CD4-positive, alpha-beta T cell treated with Interleukin-1 beta for 1 hour (primary cell): ENCODE measurements at regions not wholly inside any gene's neighbourhood (a gene's known extent, or its start where the extent isn't known, plus 50 kb on each side); places are given as distances from the start of the nearest gene placed in this dataset.

Source experiments
- DNase-seq, 2 donors: peaks; one replicate each; pipeline ENCODE4 v3.0.0-alpha.2; 2020 to 2022

GRCh38 chr9:73805111-73805510, 653.4 kb downstream of the ANXA1 start:
- DNase-seq = no peak

- no peak for DNase-seq
Measured at GRCh38 chr9:73805853-73806458, 654.3 kb downstream of the ANXA1 start.

DNA sequence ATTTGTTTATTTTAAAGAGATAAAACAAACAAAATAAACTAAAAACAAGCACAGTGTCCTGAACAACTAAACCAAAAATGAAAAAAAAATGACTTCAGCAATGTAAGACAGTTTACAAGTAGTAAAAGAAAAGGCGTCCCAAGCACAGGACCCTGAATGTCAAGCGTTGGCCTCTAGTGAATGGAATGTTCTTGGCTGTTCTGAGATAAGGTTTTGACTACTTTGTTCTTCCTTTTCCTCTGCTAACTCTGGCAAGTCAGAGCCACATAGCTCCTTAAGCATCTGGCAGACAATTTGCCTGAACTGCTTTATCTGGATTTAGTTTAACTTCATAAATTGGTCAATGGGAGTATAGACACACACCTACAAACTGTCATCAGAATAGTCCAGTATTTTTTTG, 655.2 kb downstream of the ANXA1 start:
- no peak for DNase-seq

DNA sequence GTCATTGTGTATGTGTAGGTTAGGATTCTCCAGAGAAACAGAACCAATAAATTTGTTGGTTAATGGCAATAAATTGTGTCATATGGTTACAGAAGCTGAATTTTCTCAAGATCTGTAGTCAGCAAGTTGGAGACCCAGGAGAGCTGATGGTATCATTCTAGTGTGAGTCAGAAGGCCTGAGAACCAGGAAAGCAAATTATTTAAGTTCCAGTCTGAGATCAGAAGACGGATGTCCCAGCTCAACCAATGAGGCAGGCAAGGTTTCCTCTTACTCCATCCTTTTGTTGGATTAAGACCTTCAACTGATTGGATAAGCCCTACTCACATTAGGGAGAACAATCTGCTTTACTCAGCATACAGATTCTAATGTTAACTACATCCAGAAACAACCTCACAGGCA, 656.3 kb downstream of the ANXA1 start:
- no peak for DNase-seq

- DNase-seq = no peak
Measured at GRCh38 chr9:73810585-73811215, 659.0 kb downstream of the ANXA1 start.

- DNase-seq = no peak
Measured at GRCh38 chr9:73813546-73813945, 661.9 kb downstream of the ANXA1 start.

DNA sequence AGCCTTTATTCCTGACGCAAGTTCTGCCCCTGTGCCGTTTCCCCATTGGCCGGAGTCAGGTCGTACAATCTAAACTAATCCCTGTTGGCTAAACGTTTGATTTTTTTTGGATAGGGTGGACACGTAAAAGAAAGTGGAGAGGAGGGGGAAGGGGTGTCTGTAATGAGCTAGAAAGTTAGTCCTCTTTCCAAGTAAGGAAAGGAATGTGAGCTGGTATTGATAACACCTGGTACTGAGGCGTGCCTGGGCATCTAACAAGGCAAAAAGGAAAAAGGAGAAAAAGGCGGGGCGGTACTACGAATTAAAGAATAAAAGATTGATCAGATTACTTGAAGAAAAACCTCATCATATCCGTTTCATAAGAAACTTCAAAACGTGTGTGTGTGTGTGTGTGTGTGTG, 665.2 kb downstream of the ANXA1 start:
- DNase-seq = no peak

- no peak for DNase-seq
Measured at GRCh38 chr9:73824671-73825070, 672.5 kb upstream of the RORB start.

DNA sequence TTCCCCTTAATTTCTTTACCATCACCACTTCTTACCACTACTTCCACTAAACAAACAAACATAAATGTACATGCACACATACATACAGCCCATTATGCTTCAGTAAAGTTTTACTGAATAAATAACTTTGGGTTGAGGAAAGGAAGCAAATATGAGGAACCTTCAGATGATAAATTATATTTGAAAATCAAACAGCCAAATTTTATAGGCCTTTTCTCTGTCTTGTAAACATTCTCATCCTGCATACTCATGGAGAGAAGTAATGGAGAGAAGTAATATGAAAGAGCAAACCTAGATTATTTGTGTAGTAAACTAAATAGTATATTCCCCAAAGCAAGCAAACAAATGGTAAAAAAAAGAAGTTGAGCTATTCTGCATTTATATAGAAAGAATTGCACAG, 658.3 kb upstream of the RORB start:
- DNase-seq = no peak

GRCh38 chr9:73839471-73839870, 657.7 kb upstream of the RORB start:
- no peak for DNase-seq

GRCh38 chr9:73841018-73841417, 656.1 kb upstream of the RORB start:
- DNase-seq = no peak

GRCh38 chr9:73844135-73844534, 653.0 kb upstream of the RORB start:
- no peak for DNase-seq

DNA sequence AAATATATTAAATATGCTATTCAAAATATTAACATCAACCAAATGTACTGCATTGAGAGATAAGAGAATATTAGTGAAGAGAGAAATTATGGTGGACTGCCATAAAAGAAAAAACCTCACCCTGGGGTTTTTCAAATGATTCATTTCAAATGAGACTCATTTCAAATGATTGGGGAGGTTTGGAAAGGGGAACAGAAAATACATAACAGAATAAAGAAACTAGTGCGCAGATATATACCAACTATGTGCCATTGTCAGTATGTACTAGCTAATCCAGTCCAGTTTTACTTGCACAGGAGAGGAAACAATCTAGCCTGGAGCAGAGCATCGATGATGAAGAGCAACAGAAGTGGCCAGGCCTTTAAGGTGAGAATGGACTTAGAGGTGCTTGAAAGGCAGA, 651.6 kb upstream of the RORB start:
- no peak for DNase-seq

- DNase-seq = no peak
Measured at GRCh38 chr9:73845954-73846690, 651.0 kb upstream of the RORB start.

DNA sequence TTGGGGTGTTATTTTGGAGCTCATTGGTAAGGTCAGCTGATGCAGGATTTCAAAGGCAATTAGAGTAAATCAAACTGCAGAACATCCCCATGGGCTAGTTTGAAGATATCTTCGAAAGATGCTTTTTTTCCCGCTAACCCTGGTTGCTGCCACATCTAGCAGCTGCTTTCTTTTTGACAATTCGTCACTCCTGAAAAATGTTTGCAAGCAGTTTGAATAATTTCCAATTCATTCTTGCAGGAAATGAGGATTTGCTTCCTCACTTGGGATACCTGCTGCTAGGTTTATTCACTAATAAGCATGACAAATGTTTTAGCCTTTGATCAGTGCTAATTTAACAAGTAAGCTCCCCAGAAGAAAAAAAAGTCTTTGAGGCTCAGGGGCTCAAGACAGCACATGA, 649.6 kb upstream of the RORB start:
- DNase-seq = no peak

GRCh38 chr9:73853549-73853948, 643.6 kb upstream of the RORB start:
- DNase-seq = no peak

GRCh38 chr9:73855206-73855605, 641.9 kb upstream of the RORB start:
- no peak for DNase-seq

DNA sequence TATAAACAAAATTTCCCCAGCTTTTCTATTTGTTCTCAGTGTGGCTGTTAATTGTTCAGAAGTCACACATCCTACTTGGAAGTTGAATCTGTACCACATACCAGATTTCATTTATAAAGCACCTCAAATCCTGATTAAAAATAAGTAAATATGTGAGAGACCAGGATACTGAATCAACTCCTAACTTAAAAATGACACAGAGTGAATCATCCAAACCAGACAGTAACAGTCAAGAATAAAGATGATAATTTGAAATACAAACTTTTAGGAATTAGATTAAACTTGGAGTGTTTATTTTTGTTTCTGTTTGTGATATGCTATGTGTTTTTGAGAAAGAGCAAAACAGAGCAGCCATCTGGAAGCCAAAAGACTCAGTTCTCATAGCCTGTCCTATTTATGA, 633.2 kb upstream of the RORB start:
- DNase-seq = no peak

- no peak for DNase-seq
Measured at GRCh38 chr9:73866451-73866850, 630.7 kb upstream of the RORB start.

- peak; percentile 14 for DNase-seq
Measured at GRCh38 chr9:73869264-73869663, 627.9 kb upstream of the RORB start.

DNA sequence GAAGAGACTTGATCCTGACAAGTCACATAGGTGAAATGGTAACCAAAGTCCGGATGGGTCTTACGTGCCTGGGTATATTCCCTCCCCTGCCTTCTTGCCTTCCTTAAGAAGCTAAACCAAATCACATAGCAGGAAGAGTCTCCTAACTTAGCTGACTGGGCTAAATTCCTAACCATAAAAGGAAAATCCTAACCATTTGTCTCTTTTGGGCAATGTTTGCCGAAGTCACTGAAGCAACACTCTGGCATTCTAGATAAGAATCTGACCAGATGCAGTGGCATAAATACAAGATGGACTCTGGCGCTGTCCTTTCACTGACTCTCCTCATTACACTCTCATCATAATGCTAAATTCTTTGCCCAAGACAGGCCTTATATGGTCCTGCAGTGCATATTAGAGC, 625.5 kb upstream of the RORB start:
- no peak for DNase-seq

DNA sequence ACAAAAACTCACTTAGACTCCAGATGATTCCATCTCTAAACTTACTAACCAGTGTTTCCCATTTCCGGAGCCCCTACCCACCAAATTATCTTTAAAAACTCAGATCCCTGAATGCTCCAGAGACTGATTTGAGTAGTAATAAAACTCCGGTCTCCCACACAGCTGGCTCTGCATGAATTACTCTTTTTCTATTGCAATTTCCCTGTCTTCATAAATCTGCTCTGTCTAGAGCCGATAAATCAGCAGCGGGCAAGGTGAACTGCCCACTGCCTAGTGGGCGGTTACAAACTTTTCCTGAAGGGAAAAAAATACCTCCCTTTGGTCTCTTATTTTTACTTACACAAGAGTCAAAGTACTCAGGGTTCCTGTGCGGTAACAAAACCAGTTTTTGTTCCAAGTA, 624.4 kb upstream of the RORB start:
- no peak for DNase-seq

DNA sequence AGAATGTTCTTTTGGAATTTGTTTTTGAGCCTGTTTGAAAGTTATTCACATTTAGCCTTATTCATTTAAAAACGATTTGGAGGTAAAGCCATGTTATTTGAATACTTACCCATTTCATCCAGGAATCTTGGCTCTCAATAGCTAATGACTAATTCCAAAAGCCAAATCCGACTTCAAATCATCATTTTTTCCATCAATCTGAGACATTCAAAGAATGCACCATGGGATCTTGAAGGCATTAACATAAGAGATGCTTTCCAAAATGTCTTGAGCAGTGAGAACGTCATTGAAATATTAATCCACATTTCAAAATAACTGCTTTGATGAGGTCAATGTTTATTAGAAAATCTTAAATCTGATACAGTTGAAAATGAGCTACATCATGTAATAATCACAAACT, 617.0 kb upstream of the RORB start:
- DNase-seq = no peak

GRCh38 chr9:73889023-73889422, 608.1 kb upstream of the RORB start:
- DNase-seq = no peak
